ENCODE measurements at regions not wholly inside any gene's neighbourhood (a gene's known extent, or its start where the extent isn't known, plus 50 kb on each side); places are given as distances from the start of the nearest gene placed in this dataset.
"Not testable (repeated sequence)": the region's sequence is repeated elsewhere in the genome, so short reads cannot be mapped to it uniquely, and the experiment has no call there.

DNA sequence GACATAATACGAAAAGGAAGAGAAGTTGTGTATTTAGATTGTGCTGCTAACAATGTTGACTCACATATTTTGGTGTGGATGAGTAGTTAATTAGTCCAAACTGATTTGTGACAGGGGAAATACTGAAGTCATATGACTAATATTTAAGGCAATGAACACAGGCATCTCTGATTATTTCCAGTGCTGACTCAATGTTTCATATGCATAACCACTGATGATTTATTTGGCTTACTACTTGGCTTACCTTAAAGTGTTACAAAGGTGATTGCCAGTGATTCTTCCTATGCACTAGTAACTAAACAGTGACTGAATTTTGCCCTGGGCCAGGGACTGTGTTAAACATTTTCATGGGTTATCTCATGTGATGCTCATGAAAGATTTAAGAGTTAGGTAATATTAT, 722.6 kb downstream of the METTL4 start:
- DNase-seq (ENCODE audit: low read depth): no peak

DNA sequence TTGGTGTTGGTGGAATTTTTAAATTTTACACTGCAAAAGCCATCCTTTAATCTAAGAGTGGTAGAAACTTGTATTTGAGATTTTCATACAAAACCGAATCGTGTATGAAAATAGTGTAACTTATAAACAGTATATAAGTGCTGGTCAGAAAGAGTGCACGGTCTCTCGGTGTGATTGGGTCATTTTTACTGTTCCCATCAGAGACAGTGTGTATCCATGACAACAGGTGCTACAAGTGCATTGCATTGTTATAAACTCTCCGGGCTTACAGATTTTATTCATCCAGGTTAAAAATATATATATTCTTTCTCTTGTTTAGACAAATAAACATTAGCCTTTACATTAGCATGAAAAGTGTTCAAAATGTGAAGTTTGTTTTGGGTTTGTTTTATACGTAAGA, 721.9 kb downstream of the METTL4 start:
- no peak for DNase-seq (ENCODE audit: low read depth)

DNA sequence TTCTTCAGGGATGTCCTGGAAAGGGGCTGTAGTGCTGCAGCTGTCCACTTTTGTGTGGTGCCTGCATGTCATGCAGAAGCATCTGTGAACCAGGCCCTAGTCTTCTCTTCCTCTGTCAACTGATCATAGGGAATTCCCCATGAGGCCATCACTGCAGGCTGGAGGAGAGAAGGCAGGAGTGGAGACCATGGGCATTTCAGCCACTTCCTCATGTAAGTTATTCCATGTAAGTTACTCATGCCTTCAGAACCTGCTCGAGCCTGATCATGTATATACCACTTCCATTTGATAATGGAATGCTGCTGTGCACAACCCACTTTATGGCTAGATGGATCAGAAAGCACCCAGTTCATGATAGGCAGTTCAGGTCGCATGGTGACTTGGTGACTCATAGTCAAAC, 714.0 kb downstream of the METTL4 start:
- not testable (repeated sequence) for DNase-seq (ENCODE audit: low read depth)

DNA sequence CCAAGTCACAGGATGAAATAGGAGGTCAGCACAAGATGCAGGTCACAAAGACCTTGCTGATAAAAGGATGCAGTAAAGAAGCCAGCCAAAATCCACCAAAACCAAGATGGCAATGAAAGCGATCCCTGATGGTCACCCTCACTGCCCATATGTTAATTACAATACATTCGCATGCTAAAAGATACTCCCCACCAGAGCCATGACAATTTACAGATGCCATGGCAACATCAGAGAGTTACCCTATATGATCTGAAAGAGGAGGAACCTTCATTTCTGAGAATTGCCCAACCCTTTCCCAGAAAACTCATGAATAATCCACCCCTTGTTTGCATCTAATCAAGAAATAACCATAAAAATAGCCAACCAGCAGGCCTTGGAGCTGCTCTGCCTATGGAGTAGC, 709.8 kb downstream of the METTL4 start:
- no peak for DNase-seq (ENCODE audit: low read depth)

DNA sequence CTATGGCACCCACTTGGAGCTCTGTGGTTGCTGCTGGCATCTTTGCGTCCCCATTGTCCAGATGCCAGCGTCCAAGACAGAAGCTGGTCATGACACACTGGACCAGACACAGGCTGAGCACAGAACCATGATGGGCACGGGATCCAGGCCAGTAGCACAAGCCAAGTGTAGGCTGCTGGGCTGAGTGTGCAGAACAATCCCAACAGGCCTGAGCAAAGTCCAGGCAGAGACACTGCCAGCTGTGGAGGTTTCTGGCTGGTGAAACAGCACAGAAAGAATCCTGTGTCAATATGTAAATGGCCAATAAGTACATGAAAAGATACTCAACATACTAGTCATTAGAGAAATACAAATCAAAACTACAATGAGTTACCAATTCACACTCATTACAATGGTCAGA, 705.4 kb downstream of the METTL4 start:
- no peak for DNase-seq (ENCODE audit: low read depth)

DNA sequence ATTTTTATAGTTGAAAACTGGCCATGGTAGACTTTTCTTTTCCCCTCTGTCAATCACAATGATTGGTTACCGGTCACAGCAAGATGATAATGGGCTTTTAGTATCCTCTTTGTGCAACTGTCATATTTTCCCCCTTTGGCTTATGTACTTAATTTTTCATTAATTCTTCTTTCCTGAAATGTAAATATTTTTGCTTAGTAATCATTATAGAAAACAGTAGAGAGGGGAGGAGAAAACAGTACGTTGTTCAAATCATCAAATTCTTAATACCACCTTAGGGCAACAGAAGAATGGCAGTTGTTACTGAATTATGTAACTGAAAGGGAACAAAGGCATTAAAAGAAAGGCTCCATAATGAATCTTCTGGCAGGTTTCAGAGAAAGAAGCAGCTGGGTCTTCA, 699.0 kb downstream of the METTL4 start:
- DNase-seq (ENCODE audit: low read depth): no peak

DNA sequence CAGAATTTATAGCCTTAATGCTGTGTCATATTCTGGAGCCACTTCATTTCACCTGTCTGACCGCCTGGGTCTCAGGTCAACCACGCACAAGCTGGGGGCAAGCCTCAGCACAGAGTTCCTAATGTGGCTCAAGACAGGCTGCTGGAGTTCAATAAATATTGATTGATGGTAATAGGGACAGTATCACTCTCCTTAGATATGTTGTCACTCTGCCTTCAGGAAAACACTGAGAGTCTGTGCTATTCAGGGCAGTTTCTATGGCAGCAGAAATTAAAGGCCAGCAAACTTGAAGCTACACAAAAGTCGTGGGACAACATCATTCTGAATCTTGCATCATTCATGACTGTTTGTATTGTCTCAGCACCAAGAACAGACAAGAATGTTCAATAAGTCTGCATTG, 696.1 kb downstream of the METTL4 start:
- DNase-seq (ENCODE audit: low read depth): no peak

DNA sequence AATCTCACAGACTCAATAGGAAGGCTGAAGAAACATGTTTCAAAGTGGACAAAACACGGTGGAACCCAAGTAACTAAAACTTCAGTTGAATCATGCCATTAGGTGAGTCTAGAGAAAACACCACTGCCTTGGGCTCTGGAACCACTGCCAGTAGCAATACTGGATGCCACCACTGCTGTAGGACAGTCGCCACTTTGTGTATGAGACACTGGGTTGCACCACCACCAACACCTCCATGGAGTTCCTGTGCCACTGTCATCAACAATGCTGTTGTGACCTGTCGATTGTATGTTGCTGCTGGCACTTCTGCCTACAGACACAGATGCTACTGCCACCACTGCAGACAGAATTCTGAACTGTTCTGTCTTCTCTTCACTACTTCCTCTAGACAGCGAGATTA, 686.7 kb downstream of the METTL4 start:
- no peak for DNase-seq (ENCODE audit: low read depth)

DNA sequence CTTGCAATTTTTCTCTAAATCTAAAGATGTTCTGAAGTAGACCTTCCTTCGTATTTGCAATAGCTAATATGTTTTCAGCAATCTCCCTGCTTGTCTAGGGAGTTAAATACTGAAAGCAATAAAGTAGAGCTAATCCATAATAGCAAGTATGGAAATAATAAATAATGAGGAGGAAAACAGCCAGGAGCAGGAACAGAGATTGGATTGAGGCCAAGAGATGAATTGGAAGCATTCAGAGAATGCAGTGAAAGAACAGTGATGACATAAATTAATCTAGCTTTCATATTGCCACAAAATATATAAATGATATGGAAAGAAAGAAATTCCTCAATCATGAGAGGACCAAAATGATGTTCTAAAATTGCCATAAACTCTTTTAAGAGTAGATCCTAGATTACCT, 679.7 kb downstream of the METTL4 start:
- DNase-seq (ENCODE audit: low read depth): no peak

DNA sequence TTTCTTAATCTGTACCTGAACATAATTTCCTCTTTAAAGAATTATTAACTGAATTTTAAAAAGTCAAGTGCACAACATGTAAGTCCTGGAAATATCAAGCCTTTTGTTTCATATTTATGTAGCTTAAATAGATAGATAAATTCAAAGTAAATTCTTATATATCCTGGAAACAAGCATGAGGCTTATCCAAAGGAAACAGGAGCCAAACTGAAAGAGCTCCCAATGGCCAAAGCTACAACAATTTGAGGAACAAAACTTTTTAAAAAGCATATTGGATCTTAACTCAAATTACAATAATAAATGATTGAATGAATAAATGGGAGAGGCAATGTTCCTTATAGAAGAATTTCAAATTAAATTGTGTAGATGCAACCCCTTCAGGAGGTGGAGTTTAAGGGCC, 679.1 kb downstream of the METTL4 start:
- no peak for DNase-seq (ENCODE audit: low read depth)

DNA sequence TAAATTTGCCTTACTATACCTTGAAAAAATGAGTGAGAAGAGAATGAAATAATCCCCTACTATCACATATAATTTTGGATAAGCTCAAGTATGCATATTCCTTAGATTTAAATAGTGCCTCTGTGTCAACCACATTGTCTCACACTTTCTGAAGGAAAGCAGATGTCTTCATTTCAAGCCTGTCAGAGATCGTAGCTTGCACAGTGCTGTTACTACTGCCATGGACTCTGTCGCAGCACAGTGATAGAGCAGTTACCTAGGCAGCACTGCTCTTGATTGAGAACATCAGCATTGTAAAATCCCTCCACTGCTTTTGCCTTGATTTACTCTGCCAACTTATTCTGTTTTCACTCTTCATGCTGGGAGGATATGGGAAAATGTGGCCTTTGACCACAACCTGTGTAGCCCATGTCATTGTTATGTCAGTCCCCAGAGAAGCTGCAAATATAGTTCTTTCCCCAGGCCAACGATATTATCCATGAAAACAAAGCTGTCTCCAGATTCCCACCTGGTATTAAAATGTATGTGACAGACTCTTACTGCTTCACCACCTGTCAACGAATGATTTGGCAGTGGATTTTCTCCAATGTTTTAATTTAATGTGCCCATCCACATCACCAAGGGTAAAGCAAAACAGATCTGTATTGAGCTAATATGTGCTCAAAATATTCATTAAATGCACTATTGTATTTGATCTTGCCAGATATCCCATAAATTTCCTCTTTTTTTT, 675.7 kb downstream of the METTL4 start:
- DNase-seq (ENCODE audit: low read depth): no peak

DNA sequence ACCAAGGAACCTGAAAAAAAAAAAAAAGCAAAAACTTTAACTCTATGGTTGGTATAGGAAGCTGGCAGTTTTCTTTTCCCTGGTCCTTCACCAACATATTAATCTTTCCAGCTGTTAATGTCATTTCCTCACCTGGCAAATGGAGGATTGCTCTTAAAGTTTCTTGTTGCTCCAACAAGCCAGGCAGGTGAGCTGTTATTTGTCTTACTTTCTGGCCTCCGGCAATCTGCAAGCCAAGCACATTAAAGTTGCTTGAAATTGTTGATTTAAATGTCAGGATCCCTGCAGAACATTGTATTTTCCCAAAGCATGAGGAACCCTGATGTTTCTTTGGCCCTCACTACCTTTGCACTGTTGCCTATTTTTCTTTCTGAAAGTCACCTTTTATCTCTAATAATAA, 664.9 kb downstream of the METTL4 start:
- DNase-seq (ENCODE audit: low read depth): no peak

DNA sequence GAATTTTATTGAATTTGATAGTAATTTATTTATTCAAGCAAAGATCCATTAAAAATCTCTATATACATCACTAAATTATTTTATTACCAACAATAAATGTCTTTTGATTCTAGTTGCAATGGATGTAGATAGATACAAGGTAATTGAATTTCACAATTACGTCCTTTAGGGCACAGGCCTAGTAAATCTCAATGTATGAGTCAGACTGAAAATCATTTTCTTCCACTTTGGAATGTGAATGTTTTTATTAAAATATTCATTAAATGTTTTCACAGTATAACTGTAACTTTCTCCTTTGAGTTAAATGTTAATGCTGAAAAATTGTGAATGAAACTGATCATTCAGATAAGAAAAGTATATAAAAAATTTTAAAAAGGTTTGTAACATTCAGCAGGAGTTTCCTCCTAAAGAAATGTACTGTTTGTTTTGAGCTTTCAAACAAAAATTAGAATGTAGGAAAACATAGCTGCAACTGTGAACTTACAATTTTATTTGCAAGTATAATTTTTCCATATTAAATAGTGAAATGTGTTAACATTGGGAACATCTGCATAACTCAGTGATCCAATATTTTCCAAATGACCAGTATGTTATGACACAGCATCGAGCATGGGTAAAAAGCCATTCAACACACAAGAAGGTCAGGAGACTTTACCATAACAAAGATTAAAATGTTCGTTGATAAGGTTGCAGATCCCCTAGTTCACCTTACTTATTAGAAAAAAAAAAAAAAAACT, 663.7 kb downstream of the METTL4 start:
- no peak for DNase-seq (ENCODE audit: low read depth)

DNA sequence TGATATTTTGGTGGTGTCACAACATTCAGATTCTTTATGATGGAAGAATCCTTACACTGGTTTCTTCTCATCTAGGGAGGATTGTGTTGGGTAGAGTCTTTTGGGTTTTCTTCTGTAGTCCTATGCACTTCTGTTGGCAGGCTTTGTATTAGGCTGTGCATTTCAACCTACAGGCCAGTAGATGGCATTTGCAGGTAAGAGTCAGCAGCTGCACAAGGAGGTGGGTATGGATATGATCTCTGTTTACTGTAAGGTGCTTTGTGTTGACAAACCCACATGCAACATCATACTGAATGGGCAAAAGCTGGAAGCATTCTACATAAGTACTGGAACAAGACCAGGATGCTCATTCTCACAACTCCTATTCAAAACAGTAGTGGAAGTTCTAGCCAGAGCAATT, 656.8 kb downstream of the METTL4 start:
- no peak for DNase-seq (ENCODE audit: low read depth)

DNA sequence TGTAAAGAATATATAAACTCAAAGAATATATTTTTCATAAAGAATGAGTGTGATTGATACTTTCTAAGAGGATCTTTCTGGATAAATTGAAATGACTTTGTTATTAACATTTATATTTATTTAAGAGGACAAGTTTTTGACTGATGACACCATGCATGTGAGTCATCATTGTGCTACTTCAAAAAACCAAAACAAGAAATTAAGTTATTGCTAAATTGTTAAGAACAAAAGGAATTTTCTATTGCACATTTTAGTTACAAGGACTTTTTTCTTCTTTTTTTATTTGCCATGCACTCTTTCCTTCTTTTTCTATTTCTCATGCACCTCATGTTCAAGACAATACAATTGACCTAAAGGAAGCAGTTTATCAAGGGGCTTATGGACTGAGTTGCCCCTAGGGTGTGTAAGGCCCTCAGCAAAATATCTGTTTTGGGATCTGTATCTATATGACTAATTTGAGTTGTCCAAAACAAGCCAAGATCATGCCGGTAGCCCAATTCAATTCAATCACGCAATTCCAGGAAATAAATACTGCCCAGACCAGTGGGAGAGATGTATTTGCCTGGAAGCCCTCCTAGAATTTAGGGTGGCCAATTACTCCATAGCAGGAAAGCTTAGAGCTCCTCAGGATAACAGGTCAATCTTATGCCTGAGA, 654.3 kb downstream of the METTL4 start:
- no peak for DNase-seq (ENCODE audit: low read depth)

DNA sequence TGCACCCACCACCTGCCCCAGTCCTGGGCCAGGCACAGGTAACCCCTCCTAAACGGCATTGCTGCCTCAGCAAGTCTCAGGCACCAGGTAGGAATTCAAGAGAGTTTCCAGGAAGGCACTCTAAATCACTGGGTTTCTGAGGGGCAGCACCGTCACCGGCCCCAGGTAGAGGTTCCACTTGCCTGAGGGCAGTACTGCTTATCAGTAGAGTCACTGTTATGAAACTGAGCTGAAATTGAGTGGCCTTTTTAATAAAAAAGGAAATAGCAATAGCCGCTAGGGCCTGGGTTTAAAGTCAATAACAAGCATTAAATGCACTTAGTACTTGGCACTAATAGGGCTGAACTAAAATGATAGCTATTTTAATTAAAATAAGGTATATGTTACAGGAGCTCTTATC, 653.7 kb downstream of the METTL4 start:
- DNase-seq (ENCODE audit: low read depth): no peak

DNA sequence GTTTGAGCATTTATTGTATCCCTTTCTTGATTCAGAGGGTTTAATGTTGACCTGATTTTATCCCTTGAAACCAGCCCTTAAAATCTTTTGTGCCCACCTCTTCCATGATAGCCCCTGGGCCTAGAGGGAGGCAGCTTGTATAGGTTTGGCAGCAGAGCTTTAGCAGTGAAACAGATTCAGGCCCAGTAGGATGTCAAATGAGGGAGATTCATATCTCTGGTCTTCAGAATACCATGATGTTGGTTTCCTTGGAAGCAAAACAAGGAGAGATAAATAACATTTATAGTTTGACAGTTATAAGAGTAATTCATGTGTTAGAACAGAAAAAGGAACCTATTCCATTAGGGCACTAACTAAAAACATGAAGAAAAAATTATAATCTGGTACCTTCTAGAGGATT, 649.2 kb downstream of the METTL4 start:
- DNase-seq (ENCODE audit: low read depth): no peak

DNA sequence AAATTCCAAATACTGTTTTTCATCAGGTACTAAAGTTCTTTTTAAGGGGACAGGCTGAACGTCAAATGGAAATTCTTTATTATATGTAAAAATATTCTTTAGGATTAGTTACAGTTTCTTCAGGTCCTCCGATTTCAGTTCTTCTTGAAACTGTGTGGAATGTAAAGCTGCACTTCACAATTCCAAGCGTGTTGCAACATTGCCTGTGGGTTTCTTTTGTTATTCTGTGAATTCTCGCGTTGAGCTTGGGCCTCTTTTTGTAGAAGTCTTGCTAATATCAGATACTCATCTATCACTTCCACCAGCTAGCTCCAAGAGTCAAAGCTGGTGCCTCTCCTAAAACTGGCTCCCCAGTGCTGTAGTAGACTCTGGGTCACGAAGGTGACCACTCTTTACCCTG, 642.6 kb downstream of the METTL4 start:
- no peak for DNase-seq (ENCODE audit: low read depth)

DNA sequence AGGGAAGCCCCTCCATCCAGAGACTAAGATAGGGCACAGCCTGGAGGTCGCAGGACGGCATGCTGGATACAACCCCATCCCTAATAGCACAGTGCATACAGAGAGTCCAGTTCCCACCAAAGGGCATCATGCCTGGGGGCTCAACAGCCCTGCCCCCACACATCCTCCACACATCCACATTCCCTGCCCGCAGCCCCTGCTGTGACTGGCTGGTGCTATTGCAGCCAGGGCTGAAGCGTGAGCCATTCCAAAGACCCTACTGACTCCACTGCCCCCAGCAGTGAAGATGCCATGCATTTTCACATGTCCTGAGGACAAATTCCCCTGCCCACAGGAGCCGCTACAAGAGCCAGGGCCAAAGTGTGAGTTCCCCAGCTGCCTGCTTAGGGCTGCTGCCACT, 641.6 kb downstream of the METTL4 start:
- DNase-seq (ENCODE audit: low read depth): no peak

DNA sequence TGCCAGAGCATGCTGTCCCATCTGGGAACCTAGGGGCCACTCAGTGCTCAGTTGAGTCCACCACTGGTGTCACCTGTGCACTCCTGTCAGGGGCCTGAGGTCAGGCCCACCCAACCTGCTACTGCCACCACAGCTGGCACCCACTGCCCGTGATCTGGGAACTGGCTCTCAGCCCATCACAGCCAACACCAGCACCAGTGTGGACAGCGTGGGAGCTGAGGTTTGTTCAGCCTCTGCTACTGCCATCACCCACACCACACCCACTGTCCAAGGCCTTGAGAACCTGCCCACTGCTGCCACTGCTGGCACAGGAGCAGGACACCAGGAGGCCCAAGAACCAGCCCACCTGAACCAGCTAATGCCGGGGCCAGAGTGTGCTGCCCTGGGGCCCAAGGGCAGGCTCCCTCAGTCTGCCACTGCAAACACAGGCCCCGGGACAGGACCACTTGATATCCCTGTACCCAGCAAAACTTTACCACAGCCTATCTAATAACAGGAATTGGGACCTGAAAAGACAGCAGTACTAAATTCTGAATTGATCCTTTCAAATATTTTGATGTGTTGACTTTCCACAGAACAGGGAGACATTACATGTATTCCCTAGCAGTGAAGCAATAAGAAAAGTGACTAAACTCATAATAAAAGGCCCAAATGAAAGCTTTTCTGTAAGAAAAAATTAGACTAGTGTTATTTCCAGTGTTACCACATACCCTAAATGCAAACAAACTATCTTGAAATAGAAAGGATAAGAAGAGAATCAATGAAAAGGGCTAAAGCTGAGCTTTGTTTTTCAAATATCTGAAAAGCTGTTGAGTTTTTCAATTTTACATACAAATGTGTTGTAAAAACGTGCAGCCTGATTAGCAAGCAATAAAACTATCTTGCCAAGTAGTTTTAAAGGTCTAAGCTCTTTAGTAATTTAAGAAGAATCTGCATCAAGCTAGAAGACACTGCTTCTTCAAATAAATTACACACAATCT, 640.7 kb downstream of the METTL4 start:
- no peak for DNase-seq (ENCODE audit: low read depth)

DNA sequence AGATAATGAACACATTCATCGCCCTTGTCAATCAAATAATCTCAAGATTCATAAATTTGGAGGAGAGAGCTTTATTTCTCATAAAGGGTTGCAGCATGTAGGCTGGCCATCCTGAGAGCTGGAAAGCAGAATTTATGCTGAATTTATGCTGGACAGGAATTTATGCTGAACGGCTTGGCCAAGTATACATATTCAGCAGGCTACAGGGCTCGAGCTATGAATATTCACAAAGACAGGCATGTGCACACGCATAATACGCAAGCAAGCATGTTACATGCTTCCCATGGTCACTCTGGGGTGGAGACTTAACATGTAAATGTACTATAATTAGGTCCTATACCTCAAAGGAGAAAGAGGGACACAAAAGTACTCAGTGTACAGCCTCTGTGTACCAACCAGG, 618.8 kb downstream of the METTL4 start:
- no peak for DNase-seq (ENCODE audit: low read depth)

Measured in activated T-helper 1 cell treated with Interleukin-2 at 50 U/mL for 16 hours (primary cell).